PC-3 (cell line): ENCODE measurements at regions not wholly inside any gene's neighbourhood (a gene's known extent, or its start where the extent isn't known, plus 50 kb on each side); places are given as distances from the start of the nearest gene placed in this dataset.

ENCODE experiments used
- CTCF ChIP-seq: fragments of 300-600 bp; sonication (generic); conservative IDR thresholded peaks from 2 replicates; pipeline ENCODE4 v1.5.1; 2017; ENCODE audit warnings: antibody characterized with exemption, low read depth, mild to moderate bottlenecking, low read length
- EZH2 ChIP-seq: fragments of 300-600 bp; sonication (generic); IDR thresholded peaks from one replicate; pipeline ENCODE4 v1.6.1; 2017; ENCODE audit warnings: antibody characterized with exemption, mild to moderate bottlenecking, low read length; ENCODE audit not compliant: unreplicated experiment

- no peak for TF ChIP-seq CTCF
- TF ChIP-seq EZH2, result no peak
Observed at GRCh38 chrX:116345958-116346357, 90.4 kb upstream of the SLC6A14 start.
